Kidney glomerular epithelial cell (primary cell): ENCODE measurements at regions not wholly inside any gene's neighbourhood (a gene's known extent, or its start where the extent isn't known, plus 50 kb on each side); places are given as distances from the start of the nearest gene placed in this dataset.
"Not testable (repeated sequence)": the region's sequence is repeated elsewhere in the genome, so short reads cannot be mapped to it uniquely, and the experiment has no call there.

Source experiments
- DNase-seq: peaks from one replicate; lab custom pipeline; 2025; lab: John Stamatoyannopoulos, UW

DNA sequence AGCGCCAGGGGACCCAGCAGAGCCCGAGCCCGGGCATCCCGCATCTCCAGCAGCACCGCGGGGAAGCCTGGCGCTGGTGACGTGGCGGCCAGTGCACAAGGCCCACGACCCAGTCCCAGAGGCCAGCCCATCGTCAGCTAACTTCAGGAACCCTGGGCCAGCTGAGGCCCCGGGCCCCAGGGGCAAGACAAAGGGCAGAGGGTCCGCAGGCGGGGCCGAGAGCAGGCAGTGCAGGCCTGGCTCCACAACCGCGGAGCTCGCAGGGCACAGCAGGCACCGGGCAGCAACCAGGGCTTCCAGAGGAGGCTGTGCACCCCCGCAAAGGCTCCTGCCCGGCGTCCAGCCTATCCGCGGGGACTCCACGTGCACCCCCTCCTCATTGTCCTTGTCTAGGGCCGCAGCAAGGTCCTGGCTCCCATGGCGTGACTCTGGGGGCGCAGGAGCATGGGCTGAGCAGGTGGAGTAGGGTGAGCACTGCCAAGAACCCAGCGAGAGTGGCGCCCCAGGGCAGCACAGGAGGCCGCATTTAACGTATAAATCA lies 352.5 kb downstream of the KCNJ18 start:
- not testable (repeated sequence) for DNase-seq

DNA sequence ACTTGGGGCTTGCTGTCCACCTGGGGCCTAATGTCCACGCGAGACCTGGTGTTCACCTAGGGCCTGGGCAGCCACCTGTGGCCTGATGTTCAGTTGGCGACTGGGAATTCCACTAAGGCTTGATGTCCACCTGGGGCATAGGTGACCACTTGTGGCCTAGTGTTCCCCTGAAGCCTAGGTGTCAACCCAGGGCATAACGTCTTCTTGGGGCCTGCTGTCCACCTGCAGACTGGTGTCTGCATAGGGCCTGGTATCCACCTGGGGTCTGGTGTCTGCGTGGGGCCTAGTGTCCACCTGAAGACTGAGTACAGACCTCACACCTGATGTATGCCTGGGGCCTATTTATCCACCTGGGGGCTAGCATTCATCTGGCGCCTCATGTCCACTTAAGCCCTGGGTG lies 355.2 kb downstream of the KCNJ18 start:
- DNase-seq, result not testable (repeated sequence)

DNA sequence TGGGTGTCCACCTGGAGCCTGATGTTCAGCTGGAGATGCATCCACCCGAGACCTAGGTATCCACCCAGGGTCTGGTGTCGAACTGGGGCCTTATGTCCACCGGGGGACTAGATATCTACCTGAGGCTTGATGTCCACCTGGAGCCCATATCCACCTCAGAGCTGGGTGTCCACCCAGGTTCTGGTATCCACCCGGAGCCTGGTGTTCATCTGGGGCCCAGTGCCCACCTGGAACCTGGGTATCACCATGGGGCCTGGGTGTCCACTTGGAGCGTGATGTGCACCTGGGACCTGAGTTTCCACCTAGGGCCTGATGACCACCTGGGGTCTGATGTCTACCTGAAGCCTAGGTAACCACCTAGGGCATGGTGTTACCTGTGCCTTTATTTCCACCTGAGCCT lies 355.9 kb downstream of the KCNJ18 start:
- not testable (repeated sequence) for DNase-seq

DNA sequence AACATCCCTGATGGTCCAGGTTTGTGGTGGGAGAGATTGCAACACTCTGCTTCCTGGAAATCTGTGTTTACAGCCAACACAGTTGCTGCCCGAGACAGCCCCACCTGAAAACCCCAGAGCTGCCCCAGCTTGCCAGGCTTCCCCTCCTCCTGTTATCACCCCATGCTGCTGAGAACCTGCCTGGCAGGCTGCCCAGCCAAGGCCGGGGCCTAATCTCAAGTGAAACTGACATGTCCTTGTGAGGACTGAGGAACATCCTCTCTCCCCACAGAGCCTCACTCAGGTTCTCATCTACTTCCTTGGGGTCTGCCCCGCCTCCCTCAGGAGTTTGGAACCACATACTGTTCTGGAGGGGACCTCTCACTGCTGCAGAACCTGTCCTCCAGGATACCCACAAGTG lies 358.4 kb downstream of the KCNJ18 start:
- not testable (repeated sequence) for DNase-seq

DNA sequence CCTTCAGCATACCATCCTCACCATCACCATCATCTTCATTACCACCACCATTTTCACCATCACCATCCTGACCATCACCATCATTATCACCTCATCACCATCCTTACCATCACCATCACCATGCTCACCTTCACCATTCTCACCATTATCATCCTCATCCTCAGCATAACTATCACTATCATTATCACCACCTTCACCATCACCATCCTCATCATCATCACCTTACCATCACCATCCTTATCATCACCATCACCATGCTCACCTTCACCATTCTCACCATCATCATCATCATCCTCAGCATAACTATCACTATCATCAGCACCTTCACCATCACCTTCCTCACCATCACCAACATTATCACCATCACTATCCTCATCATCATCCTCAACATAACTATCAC lies 360.4 kb downstream of the KCNJ18 start:
- DNase-seq, result not testable (repeated sequence)

DNA sequence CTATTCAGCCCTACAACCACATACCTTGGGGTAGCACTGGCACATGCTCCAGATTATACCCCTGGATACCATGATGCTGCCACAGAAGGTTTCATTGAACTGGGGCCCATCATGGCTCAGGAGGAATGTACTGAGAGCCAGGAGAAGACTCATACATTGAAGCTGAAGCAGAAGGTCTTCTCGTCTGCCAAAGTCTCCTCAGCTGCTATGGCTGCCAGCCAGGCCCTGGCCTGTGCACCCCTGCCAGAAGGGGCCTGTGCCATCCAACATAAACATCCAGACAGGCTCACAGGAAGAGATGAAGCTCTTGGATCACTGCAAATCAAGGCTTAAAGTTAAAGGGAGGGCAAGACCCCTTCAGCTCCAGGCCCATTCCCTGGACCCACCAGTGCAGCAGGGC lies 364.2 kb downstream of the KCNJ18 start:
- DNase-seq, result not testable (repeated sequence)

DNA sequence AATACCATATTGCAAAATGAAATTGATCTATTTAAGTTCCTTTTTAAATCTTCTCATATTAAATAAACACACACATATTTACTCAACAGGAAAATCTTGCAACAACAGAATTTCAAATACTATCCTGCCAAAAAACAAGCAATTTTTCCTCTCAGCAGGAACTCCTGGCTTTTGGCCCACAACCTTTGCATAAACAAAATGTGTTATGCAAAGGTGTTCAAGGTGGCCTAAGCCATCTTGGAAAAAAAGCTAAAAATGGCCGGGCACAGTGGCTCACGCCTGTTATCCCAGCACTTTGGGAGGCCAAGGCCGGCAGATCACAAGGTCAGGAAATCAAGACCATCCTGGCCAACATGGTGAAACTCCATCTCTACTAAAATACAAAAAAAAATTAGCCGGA lies 383.6 kb downstream of the KCNJ18 start:
- not testable (repeated sequence) for DNase-seq

DNA sequence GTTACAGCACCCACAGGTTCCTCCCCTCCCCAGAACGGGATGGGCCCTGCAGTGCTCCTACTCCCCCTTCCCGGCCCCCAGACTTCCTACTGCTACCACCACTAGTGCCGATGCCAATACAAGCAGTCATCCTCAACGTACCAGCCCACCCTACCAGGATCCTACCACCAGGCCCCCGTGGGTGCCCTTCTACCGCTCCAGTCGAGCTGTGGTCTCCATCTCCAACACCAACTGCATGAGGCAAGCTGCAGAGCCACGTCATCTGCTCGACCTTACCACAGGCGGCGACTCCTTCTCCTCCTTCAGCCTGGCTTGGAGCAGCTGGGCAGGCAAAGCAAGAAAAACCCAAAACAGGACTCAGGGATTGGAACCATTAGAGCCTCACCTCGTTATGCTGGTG lies 396.3 kb downstream of the KCNJ18 start:
- DNase-seq, result not testable (repeated sequence)

DNA sequence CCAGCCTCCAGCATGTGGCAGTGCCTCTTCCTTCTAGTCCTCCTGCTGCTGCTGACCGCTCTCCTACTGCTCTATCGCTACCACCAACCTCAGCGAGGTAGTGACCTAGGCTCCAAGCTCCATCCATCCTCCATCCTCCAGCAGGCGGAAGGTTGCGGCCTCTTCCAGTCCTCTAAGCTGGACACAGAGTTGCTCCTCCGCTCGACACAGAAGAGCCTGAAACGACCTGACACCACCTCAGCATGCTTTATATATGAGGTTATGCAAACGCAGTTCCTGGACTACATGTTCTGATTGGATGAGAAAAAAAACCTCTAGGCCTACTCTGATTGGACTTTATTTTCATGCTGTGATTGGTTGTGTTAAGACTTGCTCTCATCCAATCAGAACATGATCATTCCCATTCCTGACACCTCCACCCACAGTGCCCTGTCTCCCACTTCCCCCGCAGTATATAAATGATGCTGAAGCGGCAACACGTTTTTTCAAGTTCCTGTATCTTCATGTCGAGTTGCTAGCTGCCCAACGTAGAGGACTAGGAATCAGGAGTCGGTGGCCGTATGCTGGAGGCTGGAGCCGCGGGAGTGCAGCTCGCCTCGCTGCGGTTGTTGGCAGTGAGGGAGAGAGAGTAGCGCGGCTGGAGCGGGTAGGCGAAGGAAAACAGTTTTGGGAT lies 398.1 kb downstream of the KCNJ18 start:
- DNase-seq, result no peak

DNA sequence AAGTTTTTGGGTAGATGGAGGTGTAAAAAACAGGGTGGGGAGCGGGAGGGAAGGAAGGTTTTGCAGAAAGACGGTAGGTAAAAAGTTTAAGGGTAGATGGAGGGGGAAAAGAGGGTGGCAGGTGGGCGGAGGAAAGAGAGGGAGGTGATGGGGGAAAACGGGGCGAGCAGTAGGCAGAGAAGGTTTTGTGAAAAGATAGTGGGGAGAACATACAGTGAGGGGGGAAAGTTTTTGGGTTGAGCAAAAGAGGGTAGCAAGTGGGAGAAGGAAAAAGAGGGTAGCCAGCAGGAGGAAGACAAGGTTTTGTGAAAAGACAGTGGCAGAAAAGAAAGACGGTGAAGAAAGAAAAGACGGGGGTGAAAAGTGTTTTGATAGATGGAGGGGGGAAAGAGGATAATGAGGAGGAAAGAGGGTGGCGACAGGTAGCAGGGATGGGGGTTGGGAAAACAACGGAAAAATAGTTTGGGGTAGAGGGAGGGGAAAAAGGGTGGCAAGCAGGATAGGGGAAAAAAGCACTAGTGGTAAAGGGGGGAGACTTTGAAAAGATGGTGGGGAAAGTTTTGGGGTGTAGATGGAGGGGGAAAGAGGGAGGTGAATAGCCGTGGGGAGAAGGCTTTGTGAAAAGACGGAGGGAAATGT lies 398.8 kb downstream of the KCNJ18 start:
- DNase-seq, result not testable (repeated sequence)

DNA sequence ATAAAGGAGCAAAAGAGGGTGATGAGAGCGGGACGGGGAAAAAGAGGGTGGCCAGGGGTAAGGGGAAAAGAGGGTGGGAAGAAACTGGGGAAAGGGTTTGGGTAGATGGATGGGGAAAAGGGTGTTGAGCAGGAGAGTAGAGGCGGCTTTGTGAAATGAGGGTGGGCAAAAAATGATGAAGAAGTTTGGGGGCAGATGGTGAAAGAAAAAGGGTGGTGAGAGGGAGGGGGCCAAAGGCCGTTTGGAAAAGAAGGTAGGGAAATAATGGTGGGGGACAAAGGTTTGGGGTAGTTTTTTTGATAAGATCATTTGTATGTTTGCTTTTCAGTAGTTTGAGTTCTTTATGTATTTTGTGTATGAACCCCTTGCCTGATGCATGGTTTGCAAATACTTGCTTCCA lies 399.5 kb downstream of the KCNJ18 start:
- not testable (repeated sequence) for DNase-seq

DNA sequence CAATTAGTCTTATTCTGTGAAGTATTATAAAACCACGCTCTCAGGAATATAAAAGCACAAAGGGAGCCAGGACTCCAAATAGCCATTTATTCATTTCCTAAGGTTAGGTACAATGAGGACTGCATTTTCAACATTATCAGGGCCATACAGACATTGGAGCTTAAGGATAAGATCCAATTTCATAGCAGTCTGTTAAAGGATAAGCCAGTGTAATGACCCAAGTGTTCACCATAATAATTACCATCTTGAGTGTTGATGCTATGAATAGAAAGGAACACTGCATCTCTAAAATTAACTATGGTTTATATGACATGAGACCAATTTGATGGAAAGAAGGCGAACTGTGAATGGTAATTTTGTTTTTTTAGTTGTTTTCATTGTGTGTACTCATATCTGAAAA lies 403.1 kb downstream of the KCNJ18 start:
- DNase-seq, result not testable (repeated sequence)

DNA sequence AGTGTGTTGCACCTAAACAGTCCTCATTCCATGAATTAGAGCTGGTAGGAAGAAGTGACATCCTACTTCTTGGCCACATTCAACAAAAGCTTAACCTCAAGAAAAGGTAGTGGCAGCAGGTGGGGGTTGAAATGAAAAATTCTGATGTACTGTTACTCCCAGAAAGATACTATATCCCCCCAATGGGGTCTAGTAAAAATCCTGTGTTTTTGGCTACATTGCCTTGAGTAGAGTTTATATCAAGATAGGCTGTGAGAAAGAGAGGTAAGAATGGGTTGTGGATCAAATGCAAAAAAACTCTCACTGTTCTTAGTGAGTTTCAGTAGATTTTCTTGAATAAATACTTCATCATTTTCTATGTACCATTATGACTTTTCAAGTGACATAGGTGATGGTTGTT lies 407.3 kb downstream of the KCNJ18 start:
- DNase-seq, result not testable (repeated sequence)

DNA sequence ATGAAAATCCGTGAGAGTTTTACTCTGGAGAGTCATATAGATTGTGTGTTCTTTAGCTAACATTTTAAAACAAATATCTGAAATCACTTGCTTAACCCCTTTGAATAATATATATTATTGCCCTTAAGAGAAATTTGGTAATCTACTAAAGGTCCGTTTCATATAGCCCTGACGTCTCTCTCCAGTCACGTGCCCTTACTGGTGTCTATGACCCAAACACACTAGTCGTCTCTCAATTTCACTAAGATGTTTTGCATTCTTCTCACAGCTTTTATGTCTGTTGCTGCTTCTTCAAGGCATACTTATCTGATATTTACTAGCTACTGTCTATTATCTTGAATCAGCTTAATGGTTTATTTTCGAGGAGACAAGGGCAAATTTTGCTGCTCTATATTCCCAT lies 409.9 kb downstream of the KCNJ18 start:
- DNase-seq, result no peak

DNA sequence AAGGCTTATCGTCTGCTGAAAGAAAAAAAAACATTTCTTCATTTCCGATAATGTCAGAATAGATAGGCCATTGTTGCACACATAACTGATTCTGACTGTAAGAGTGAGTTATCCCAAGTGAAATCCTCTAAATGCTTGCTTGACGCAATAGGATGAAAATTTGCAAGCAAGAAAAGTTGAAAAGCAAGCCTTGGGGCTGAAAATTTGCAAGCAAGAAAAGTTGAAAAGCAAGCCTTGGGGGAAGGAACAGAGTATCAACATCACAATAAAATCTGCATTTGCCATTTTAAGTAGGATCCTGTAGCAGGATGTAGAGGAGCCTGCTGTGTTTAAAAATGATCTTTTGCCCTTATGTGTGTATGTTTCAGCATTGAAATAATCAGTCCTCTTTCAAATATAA lies 424.4 kb downstream of the KCNJ18 start:
- not testable (repeated sequence) for DNase-seq

DNA sequence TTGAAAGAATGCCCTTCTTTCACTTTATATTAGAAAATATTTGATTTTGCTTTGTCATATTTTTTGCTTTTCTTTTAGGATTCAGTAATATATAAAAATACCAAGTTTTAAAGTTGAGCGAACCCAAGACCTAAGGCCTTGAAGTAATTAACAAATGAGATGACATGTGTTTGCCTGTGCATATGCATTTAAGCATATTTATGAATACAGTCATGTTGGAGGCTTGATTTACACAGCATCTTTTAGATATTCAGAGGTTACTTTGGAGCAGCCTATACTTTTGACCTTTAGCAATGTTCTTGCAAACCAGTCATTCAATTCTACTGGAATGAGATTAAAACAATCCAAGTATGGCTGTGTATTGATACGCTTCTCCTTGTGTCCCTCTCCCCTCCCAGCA lies 425.1 kb downstream of the KCNJ18 start:
- not testable (repeated sequence) for DNase-seq

DNA sequence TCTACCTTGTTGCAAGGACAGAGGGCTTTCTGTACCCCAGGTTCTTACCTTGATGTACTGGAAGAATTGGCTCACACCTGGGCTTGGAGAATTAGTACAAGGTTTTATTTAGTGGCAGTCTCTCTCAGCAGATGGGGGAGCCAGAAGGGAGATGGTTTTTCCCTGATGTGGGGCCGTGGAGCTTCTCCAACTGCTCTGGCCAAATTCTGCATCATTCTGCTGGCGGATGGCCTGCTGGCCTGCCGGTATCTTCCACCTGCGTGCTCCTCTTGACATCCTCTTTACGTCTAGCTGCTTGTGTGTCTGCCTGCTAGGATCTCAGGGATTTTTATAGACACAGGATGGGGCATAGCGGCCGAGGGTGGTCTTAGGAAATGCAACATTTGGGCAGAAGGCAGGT lies 426.7 kb downstream of the KCNJ18 start:
- not testable (repeated sequence) for DNase-seq

DNA sequence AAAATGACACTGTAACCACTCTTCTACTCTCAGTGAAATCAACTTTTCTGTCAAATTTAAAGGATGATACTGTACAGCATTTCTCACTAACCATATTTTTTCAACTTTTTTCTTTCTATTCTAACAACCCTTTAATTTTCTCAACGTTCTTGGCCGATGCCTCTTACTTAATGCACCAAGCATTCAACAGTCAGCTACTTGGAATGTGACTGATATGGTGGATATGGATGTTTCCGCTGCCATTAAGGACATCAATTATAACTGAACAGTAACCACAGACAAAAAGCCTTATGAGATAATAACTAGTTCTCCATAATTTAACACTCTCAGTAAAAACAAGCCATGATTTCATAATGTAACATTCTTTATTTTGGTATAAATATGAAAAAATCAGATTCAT lies 427.4 kb downstream of the KCNJ18 start:
- DNase-seq, result not testable (repeated sequence)

DNA sequence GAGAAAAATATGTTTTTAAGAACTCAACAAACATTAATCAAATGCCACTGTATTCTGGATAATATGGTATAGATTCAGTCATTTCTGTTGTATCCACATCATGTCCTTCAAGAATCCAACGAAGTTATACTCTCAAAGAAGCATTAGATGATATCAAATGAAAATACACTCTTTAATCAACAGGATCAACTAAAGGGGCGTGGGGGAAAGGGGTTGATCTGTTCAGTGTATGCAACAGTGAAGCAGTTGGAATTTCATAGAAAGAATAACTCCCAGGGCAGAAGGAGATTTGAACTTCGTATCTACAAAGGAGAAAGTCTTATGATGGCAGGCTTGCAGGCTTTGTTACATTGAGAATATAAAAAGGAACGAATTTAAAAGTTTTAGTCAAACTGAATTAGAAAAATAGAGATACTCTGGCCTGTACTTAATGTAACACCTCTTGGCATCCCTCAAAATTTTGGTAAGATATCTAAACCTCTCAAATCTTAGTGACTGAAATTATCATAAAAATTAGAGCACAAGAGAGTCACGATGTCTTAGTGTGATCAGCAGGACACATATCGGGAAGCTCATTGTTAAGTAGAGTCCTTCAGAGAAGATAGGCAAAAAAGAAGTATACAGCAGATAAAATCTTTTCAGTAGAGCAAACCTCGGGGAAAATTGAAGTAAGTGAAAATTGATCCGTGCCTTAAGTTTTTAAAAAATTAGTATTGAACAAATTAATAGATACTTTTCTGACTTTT lies 431.4 kb downstream of the KCNJ18 start:
- DNase-seq, result no peak

DNA sequence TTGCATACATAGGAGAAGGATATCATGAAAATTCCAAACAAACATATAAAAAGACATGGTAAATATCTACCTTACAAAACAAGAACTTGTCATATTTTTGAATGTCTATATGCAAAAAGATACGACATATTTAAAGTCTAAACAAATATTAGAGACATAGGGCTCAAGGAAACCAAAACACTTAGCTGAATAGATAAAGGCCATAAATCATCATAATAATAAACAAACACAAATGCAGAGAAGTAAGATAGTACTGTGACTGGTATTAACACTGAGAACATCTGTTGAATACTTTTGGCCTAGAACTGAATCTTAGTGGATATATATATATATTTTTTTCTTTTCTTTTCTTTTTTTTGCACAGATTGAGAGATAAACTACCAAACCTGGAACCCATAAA lies 435.8 kb downstream of the KCNJ18 start:
- no peak for DNase-seq

DNA sequence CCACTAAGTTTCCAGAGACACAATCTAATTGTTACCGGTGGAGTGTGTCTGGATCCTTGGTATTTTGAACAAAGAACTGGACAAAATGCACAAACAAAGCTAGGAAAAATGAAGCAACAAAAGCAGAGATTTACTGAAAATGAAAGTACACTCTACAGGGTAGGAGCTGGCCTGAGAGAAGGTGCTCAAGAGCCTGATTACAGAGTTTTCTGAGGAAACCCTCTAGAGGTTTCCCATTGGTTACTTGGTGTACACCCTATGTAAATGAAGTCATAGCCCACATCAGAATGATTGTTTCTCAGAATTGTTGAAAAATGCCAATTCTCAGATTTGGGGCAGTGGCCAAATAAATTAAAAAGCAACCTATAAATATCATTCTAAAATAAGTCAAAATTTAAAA lies 436.4 kb downstream of the KCNJ18 start:
- DNase-seq, result no peak

DNA sequence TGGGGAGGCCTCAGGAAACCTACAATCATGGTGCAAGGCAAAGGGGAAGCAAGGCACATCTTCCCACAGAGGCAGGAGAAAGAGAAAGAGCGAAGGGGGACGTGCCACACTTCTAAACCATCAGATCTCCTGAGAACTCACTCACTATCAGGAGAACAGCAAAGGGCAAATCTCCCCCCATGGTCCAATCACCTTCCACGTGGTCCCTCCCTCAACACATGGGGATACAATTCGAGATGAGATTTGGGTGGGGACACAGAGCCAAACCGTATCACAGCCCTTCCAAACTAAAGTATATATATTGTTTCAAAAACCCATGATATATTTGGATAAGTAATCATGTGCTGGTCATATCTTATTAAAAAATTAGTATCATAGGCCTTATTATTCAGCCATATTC lies 437.6 kb downstream of the KCNJ18 start:
- DNase-seq, result not testable (repeated sequence)

DNA sequence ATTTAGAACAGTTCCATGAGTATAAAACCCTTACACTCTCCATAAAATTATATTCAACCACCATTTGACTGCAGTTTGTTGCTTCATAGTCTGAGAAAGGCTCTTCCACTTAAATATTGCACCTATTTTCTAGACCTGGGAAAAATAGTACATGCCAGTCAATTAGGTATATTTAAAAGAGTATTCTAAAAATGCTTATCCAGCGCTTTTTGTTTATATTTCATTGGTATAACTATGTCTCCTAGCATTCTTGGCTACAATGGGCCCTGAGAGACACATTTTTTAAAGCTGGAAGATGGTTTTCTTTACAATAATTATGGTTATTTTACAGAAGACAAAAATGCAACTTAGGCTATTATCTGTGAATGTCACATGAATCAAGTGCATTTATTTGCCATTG lies 439.4 kb downstream of the KCNJ18 start:
- DNase-seq, result no peak
